ENCODE measurements at regions not wholly inside any gene's neighbourhood (a gene's known extent, or its start where the extent isn't known, plus 50 kb on each side); places are given as distances from the start of the nearest gene placed in this dataset.

DNA sequence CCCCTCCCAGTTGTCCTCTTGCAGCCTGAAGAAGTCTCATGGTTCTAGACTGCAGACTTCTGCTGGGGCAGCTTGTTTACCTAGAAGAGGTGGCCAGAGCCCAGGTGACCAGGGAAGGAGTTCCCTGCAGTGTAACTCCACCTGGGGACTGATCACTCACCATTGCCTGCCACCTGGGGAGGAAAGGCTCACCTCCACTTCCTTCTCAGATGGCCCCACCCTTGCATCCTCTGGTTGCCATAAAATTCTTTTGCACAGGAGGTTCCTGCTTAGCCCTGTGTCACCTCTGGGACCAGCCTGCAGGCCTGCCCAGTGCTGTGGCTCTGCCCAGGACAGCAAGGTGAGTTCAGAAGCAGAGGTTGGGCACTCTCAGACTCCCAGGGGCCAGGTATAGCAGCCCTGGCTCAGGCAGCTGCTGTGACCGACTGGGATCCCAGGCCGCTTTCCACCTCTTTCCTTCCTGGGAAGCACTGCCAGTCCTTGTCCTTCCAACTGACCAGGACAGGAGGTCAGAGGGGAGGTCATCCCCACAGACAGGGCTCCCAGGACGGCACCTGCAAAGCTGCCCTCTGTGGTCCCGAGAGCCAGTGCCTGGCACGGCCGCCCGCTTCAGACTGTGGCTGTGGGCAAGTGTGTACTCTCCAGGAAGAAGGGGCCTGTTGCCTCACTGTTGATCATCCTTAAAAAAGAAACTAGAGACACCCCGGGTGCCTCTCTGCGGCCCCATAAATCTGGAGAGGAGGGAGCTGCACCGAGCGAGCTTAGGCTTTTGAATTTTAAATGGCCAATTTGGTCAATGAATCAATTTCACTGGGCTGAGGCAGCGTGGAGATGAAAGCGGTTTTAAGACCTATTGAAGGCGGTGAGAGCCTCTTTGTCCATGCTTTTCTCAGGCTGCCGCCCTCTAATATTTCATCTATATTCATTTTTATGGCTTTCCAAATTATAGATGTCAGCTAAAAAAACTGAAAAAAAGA lies 79.5 kb upstream of the C14orf180 start:
- DNase-seq (ENCODE audit: low read depth) = no peak
- TF ChIP-seq, protein P1, sequence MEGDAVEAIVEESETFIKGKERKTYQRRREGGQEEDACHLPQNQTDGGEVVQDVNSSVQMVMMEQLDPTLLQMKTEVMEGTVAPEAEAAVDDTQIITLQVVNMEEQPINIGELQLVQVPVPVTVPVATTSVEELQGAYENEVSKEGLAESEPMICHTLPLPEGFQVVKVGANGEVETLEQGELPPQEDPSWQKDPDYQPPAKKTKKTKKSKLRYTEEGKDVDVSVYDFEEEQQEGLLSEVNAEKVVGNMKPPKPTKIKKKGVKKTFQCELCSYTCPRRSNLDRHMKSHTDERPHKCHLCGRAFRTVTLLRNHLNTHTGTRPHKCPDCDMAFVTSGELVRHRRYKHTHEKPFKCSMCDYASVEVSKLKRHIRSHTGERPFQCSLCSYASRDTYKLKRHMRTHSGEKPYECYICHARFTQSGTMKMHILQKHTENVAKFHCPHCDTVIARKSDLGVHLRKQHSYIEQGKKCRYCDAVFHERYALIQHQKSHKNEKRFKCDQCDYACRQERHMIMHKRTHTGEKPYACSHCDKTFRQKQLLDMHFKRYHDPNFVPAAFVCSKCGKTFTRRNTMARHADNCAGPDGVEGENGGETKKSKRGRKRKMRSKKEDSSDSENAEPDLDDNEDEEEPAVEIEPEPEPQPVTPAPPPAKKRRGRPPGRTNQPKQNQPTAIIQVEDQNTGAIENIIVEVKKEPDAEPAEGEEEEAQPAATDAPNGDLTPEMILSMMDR (conservative IDR thresholded peaks at IDR 0.05; ENCODE audit: low read depth, low read length) = no peak
- H3K4me3 ChIP-seq (ENCODE audit: low read depth, low read length) = no peak overlapping the region

DNA sequence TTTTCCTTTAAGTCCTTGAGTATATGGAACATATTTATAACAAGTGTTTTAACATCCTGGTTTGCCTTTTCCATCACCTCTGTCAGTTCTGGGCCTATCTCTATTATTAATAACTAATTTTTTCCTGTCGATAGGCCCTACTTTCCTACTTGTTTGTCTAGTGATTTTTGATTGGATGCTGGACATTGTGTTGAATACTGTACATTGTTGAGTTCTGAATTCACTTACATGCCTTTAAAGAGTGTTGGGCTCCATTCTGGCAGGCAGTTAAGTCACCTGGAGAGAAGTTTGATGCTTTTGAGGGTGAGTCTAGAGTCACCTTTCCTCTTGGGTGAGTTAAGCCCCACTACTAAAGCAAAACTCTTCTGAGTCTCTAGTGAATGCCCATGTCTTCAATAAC lies 77.5 kb upstream of the C14orf180 start:
- DNase-seq (ENCODE audit: low read depth) = no peak
- TF ChIP-seq, protein P1 (conservative IDR thresholded peaks at IDR 0.05; ENCODE audit: low read depth, low read length) = no peak

GRCh38 chr14:104503691-104504090 lies 75.9 kb upstream of the C14orf180 start:
- DNase-seq (ENCODE audit: low read depth) = no peak
- TF ChIP-seq, protein P1 (conservative IDR thresholded peaks at IDR 0.05; ENCODE audit: low read depth, low read length) = no peak
- H3K4me3 ChIP-seq (ENCODE audit: low read depth, low read length) = no peak overlapping the region

More for the DNA sequence above, 77.5 kb upstream of the C14orf180 start:
- no peak overlapping the region for H3K4me3 ChIP-seq (ENCODE audit: low read depth, low read length)

DNA sequence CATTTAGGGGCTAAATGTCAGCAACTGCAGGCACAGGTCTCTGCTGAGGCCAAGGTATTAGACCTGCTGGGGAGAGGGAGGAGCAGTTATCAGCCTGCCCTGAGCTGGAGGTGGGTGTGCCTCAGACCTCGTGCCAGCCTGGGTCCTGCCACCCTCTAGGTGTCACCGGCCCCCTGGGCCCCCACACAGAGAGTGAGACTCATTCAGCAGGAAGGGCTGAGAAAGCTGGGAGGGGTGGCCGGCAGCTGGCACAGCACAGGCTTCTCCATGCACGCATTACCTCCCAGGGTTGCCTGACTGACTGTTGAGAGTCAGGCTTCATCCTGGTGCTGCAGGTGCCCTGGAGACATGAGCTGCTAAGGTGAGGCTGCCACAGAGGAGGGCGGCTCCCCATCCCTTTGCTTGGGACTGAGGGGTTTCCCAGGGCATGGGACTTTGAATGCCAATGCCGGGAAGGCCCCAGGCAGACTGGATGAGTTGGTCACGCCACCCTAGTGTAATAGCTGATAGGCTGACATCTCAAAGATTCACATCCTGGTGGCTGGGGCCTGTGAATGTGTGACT lies 75.3 kb upstream of the C14orf180 start:
- H3K4me3 ChIP-seq (ENCODE audit: low read depth, low read length) = no peak overlapping the region
- TF ChIP-seq, protein P1 (conservative IDR thresholded peaks at IDR 0.05; ENCODE audit: low read depth, low read length) = no peak
- no peak for DNase-seq (ENCODE audit: low read depth)

- no peak overlapping the region for H3K4me3 ChIP-seq (ENCODE audit: low read depth, low read length)
- no peak for DNase-seq (ENCODE audit: low read depth)
- TF ChIP-seq, protein P1 (conservative IDR thresholded peaks at IDR 0.05; ENCODE audit: low read depth, low read length) = no peak
These were observed 74.2 kb upstream of the C14orf180 start for GRCh38 chr14:104505085-104506074.

DNA sequence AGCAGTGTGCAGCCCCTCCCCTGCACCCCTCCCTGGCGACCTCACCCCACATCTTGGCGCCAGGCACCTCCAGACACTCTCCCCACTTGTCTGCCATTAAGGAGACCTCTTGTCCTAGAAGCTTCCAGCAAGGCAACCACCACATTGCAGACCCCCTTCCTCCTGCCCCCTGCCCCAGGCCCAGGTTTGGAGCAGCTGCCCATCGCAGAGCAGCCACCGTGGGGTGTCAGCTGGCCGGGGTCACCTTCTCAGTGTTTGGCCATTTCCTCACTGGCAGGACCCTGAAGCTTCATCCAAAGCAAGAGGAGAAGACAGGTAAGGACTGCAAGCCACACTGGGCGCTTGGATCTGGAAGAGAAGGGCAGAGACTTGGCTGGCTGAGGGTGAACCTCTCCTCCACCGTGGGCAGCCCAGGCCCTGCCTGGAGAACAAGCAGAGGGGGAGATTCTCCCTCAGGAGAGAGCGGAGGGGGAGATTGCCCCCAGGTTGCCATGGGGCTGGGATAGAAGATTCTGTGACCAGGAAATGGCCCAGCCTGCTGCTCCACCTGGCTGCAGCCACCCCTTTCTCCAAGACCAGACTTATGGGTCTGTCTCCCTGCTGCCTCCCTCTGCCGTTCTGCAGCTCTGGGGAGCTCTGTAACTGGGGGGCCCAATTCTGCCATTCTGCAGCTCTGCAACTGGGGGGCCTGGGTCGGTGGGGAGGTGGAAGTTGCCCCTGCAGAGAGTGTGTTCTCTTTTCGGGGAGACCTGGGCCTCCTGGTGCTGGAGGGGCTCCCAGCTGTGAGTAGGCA lies 72.9 kb upstream of the C14orf180 start:
- no peak overlapping the region for H3K4me3 ChIP-seq (ENCODE audit: low read depth, low read length)
- no peak for DNase-seq (ENCODE audit: low read depth)
- TF ChIP-seq, protein P1 (conservative IDR thresholded peaks at IDR 0.05; ENCODE audit: low read depth, low read length) = no peak

Measured in epithelial cell of proximal tubule (primary cell).